ENCODE measurements at regions not wholly inside any gene's neighbourhood (a gene's known extent, or its start where the extent isn't known, plus 50 kb on each side); places are given as distances from the start of the nearest gene placed in this dataset.

DNA sequence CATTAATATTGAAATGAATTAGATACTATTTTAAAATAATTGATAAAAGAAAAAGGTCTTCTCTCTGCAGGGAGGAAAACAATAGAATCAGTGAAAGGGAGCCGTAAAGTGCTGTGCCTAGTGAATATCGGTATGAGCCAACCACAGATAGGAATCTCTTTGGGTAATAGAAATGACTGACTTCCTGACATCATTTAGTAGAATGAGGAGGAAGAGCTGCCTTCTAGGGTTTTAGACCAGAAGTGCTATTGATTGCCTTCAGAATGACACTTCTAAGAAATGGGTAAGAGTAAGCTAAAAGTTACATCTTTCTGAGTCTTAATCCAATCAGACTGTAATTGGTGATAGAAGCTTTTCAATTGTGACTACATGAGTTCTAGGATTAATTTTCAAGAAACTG is 134.0 kb upstream of the MAP9 start:
- Histone ChIP-seq H3K4me1 (ENCODE audit: control insufficient read depth in 2 of 2, insufficient read depth in 2 of 2, low read length in 2 of 2) (no peaks in the 10 kb centered on the region), H2AFZ (ENCODE audit: insufficient read depth, low read depth, low read length, poor library complexity, severe bottlenecking) (no peak overlapping the region), H3K27me3 (replicated peaks in 1 of 4; ENCODE audit: control extremely low read depth in 1 of 4, control insufficient read depth in 3 of 4, insufficient read depth in 4 of 4, low read length in 3 of 4) (no peaks in the 10 kb centered on the region), H3K4me2 (replicated peaks; ENCODE audit: low read depth, low read length, poor library complexity, severe bottlenecking) (no peak overlapping the region), H3K9ac (ENCODE audit: low read length) (no peak overlapping the region), H3K9me3 (ENCODE audit: control extremely low read depth in 1 of 3, control insufficient read depth in 2 of 3, insufficient read depth in 1 of 3, low read length in 2 of 3) (peaks cover 0 to 1% (median 0%) of the 10 kb centered on the region in 3 donors), H3K79me2 (ENCODE audit: control insufficient read depth, insufficient read depth, low read length) (no peaks in the 10 kb centered on the region), H4K20me1 (ENCODE audit: control insufficient read depth, insufficient read depth, low read length, poor library complexity, severe bottlenecking) (no peaks in the 10 kb centered on the region), H3K27ac (ENCODE audit: low read length in 2 of 2) (no peak overlapping the region), H3K36me3 (replicated peaks in 1 of 2; ENCODE audit: control extremely low read depth in 1 of 2, control insufficient read depth in 1 of 2, extremely low read depth in 1 of 2, insufficient read depth in 2 of 2, low read length in 1 of 2) (no peaks in the 10 kb centered on the region), H3K4me3 (ENCODE audit: control extremely low read depth in 1 of 5, extremely low read depth in 1 of 5, insufficient read depth in 1 of 5, low read depth in 2 of 5, low read length in 4 of 5) (no peak overlapping the region)
- intact Hi-C loops (cut with micrococcal nuclease) = no loop called here
- WGBS (ENCODE audit: insufficient coverage) = 30% methylated on average over 2 of the region's 2 CpGs
- no peaks in the 10 kb centered on the region for H3K9me3 Mint-ChIP-seq (ENCODE audit: insufficient read depth)
- H3K4me3 Mint-ChIP-seq = no peak overlapping the region
- CTCF ChIA-PET = no interaction called here
- no peaks in the 10 kb centered on the region for H3K27me3 Mint-ChIP-seq
- TF ChIP-seq, protein P1, sequence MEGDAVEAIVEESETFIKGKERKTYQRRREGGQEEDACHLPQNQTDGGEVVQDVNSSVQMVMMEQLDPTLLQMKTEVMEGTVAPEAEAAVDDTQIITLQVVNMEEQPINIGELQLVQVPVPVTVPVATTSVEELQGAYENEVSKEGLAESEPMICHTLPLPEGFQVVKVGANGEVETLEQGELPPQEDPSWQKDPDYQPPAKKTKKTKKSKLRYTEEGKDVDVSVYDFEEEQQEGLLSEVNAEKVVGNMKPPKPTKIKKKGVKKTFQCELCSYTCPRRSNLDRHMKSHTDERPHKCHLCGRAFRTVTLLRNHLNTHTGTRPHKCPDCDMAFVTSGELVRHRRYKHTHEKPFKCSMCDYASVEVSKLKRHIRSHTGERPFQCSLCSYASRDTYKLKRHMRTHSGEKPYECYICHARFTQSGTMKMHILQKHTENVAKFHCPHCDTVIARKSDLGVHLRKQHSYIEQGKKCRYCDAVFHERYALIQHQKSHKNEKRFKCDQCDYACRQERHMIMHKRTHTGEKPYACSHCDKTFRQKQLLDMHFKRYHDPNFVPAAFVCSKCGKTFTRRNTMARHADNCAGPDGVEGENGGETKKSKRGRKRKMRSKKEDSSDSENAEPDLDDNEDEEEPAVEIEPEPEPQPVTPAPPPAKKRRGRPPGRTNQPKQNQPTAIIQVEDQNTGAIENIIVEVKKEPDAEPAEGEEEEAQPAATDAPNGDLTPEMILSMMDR (IDR thresholded peaks at IDR 0.05) = no peak
- no peak for TF ChIP-seq EZH2 (IDR thresholded peaks at IDR 0.05; ENCODE audit: borderline replicate concordance, insufficient read depth, low read depth, low read length, poor library complexity, severe bottlenecking)
- H3K4me1 Mint-ChIP-seq = no peaks in the 10 kb centered on the region
- ATAC-seq (ENCODE audit: low read depth) = no peak
- no peak overlapping the region for H3K27ac Mint-ChIP-seq
- POLR2A ChIA-PET = no interaction called here
- DNase-seq = no peak

DNA sequence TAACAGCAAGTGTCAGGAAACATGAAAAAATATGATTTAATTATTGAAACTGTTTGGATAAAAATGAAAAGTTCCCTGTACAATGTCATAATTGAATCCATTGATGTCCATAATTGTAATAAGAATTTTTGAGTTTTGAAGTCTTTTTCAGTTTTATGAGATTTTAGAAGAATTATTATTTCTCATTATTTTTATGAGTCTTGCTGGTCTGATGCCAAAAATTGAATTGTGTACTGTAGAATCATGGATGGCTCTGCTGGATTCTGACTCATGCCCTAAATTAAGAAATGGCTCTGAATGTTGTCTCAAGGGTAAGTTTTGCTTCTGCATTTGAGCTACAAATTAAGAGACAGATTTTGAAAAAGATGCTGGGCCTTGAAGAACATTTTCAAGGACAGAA is 132.8 kb upstream of the MAP9 start:
- Mint-ChIP-seq H3K9me3 (ENCODE audit: insufficient read depth) (no peaks in the 10 kb centered on the region), H3K4me1 (no peaks in the 10 kb centered on the region), H3K4me3 (no peak overlapping the region), H3K27ac (no peak overlapping the region), H3K27me3 (no peaks in the 10 kb centered on the region)
- H4K20me1 ChIP-seq (ENCODE audit: control insufficient read depth, insufficient read depth, low read length, poor library complexity, severe bottlenecking) = no peaks in the 10 kb centered on the region
- H3K4me1 ChIP-seq (ENCODE audit: control insufficient read depth in 2 of 2, insufficient read depth in 2 of 2, low read length in 2 of 2) = no peaks in the 10 kb centered on the region
- H3K79me2 ChIP-seq (ENCODE audit: control insufficient read depth, insufficient read depth, low read length) = no peaks in the 10 kb centered on the region
- no peaks in the 10 kb centered on the region for H3K36me3 ChIP-seq (replicated peaks in 1 of 2; ENCODE audit: control extremely low read depth in 1 of 2, control insufficient read depth in 1 of 2, extremely low read depth in 1 of 2, insufficient read depth in 2 of 2, low read length in 1 of 2)
- H3K9ac ChIP-seq (ENCODE audit: low read length) = no peak overlapping the region
- ATAC-seq (ENCODE audit: low read depth) (no peak), DNase-seq (no peak)
- TF ChIP-seq, protein P1 (IDR thresholded peaks at IDR 0.05) = no peak
- no peak for TF ChIP-seq EZH2 (IDR thresholded peaks at IDR 0.05; ENCODE audit: borderline replicate concordance, insufficient read depth, low read depth, low read length, poor library complexity, severe bottlenecking)
- intact Hi-C loops (cut with micrococcal nuclease) = no loop called here
- H3K4me3 ChIP-seq (ENCODE audit: control extremely low read depth in 1 of 5, extremely low read depth in 1 of 5, insufficient read depth in 1 of 5, low read depth in 2 of 5, low read length in 4 of 5) = no peak overlapping the region
- ChIA-PET POLR2A (no interaction called here), CTCF (no interaction called here)
- no peaks in the 10 kb centered on the region for H3K27me3 ChIP-seq (replicated peaks in 1 of 4; ENCODE audit: control extremely low read depth in 1 of 4, control insufficient read depth in 3 of 4, insufficient read depth in 4 of 4, low read length in 3 of 4)
- H3K27ac ChIP-seq (ENCODE audit: low read length in 2 of 2) = no peak overlapping the region
- H3K9me3 ChIP-seq (ENCODE audit: control extremely low read depth in 1 of 3, control insufficient read depth in 2 of 3, insufficient read depth in 1 of 3, low read length in 2 of 3) = no peaks in the 10 kb centered on the region
- H2AFZ ChIP-seq (ENCODE audit: insufficient read depth, low read depth, low read length, poor library complexity, severe bottlenecking) = no peak overlapping the region
- no peak overlapping the region for H3K4me2 ChIP-seq (replicated peaks; ENCODE audit: low read depth, low read length, poor library complexity, severe bottlenecking)
